Neural progenitor cell (in vitro differentiated cells): ENCODE measurements at regions not wholly inside any gene's neighbourhood (a gene's known extent, or its start where the extent isn't known, plus 50 kb on each side); places are given as distances from the start of the nearest gene placed in this dataset.
A peak's percentile ranks its signal among the peaks of the same experiment; 100 is the strongest.
"Not testable (repeated sequence)": the region's sequence is repeated elsewhere in the genome, so short reads cannot be mapped to it uniquely, and the experiment has no call there.

ENCODE experiments used
- DNase-seq: peaks from one replicate; pipeline ENCODE4 v3.0.0-alpha.2; 2016; ENCODE audit warnings: low spot score
- H2AFZ ChIP-seq: fragments of 200-600 bp; sonication (generic); replicated peaks from 2 replicates; pipeline ENCODE4 v1.6.1; 2016; ENCODE audit warnings: antibody characterized with exemption
- H3F3A ChIP-seq: fragments of 200-600 bp; sonication (generic); 2 replicates; pipeline ENCODE4 v1.6.1; 2016; ENCODE audit warnings: antibody characterized with exemption, low read depth
- H3K27ac ChIP-seq: fragments of 200-600 bp; sonication (generic); 2 replicates; pipeline ENCODE4 v1.5.1; 2016; ENCODE audit warnings: mild to moderate bottlenecking
- H3K27me3 ChIP-seq: fragments of 200-600 bp; sonication (generic); 2 replicates; pipeline ENCODE4 v1.6.1; 2016; ENCODE audit warnings: mild to moderate bottlenecking, moderate library complexity
- H3K36me3 ChIP-seq: fragments of 200-600 bp; sonication (generic); 2 replicates; pipeline ENCODE4 v1.5.1; 2016
- H3K4me1 ChIP-seq: fragments of 200-600 bp; sonication (generic); 2 replicates; pipeline ENCODE4 v1.6.1; 2016; ENCODE audit warnings: mixed run types
- H3K4me2 ChIP-seq: fragments of 200-600 bp; sonication (generic); 2 replicates; pipeline ENCODE4 v1.6.1; 2016
- H3K4me3 ChIP-seq: fragments of 200-600 bp; sonication (generic); 2 replicates; pipeline ENCODE4 v1.5.1; 2016
- H3K79me2 ChIP-seq: fragments of 200-600 bp; sonication (generic); 2 replicates; pipeline ENCODE4 v1.6.1; 2016; ENCODE audit warnings: low read depth
- H3K9ac ChIP-seq: fragments of 200-600 bp; sonication (generic); 2 replicates; pipeline ENCODE4 v1.6.1; 2016
- H3K9me3 ChIP-seq: fragments of 200-600 bp; sonication (generic); 2 replicates; pipeline ENCODE4 v1.5.1; 2016; ENCODE audit warnings: low read depth
- H4K20me1 ChIP-seq: fragments of 200-600 bp; sonication (generic); 2 replicates; pipeline ENCODE4 v1.6.1; 2016; ENCODE audit warnings: low read depth
- H3K27ac Mint-ChIP-seq: 3 replicates; pipeline ENCODE4 v1.8.0; 2021; ENCODE audit warnings: mixed read lengths
- H3K27me3 Mint-ChIP-seq: 2 replicates; pipeline ENCODE4 v1.8.0; 2022; ENCODE audit warnings: low read depth, mild to moderate bottlenecking, inconsistent platforms, moderate library complexity, mixed read lengths; ENCODE audit not compliant: insufficient read depth
- H3K36me3 Mint-ChIP-seq: 3 replicates; pipeline ENCODE4 v1.8.0; 2021; ENCODE audit warnings: mixed read lengths
- H3K4me1 Mint-ChIP-seq: 3 replicates; pipeline ENCODE4 v1.8.0; 2021; ENCODE audit warnings: mixed read lengths
- H3K4me3 Mint-ChIP-seq: 3 replicates; pipeline ENCODE4 v1.8.0; 2021; ENCODE audit warnings: mild to moderate bottlenecking, moderate library complexity, mixed read lengths
- H3K9me3 Mint-ChIP-seq: 3 replicates; pipeline ENCODE4 v1.8.0; 2020; ENCODE audit warnings: mixed read lengths
- EZH2 ChIP-seq: fragments of 200-600 bp; sonication (generic); IDR thresholded peaks from 2 replicates; pipeline ENCODE4 v1.6.1; 2017; ENCODE audit warnings: antibody characterized with exemption, mild to moderate bottlenecking, moderate library complexity
- EZH2phosphoT487 ChIP-seq: fragments of 200-600 bp; sonication (generic); IDR thresholded peaks from 2 replicates; pipeline ENCODE4 v1.6.1; 2017; ENCODE audit warnings: antibody characterized with exemption
- TF ChIP-seq, protein P1 (sequence below): fragments of 200-600 bp; sonication (generic); IDR thresholded peaks from 2 replicates; pipeline ENCODE4 v1.5.1; 2017; ENCODE audit warnings: antibody characterized with exemption, mild to moderate bottlenecking

DNA sequence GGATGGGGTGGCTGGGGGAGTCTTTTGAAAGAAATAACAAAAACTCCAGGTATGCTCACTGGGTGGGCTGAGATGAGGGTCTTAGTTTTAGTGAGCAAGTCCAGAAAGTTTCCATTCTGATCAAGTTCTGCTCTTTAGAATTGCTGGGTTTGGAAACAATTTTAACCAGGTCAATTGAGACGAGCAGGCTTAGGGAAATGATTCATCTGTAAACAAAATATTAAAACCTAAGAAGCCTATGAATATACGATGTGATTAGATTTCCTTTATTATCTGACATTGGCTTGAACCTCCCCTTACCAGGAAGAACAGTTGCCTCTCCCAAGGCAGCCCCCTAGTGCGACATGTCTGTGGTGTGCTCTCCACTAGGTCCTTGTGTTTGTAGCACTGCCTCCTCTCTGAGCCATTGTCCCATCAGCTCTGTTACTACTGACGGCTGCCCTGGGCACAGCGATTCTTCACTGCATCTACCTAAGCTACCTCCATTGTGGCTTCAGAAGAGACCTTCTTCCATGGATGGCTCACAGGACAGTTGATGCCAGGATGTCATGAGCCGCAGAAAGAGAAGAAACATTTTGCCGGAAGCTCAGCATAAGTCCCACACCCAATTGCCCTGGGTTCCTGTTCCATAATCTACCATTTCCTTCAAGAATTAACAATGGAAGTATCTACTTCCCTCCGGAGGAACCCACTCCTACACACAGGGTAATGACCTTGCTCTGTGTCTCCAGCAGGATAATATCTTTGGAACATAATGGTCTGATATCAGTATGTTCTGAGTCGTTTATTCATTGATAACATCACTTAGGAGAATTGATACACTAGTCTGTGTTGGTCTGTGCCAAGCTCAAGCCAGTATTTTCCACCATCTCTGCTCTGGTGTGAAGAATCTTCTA is 95.1 kb upstream of the ITGB1 start:
- H3K4me3 Mint-ChIP-seq, result no peak overlapping the region
- no peak overlapping the region for H3K9ac ChIP-seq
- DNase-seq, result no peak
- H3K79me2 ChIP-seq, result no peaks in the 10 kb centered on the region
- H3K27ac ChIP-seq, result no peak overlapping the region
- H3K36me3 ChIP-seq, result no peaks in the 10 kb centered on the region
- peaks cover 3% of the 10 kb centered on the region for H3K9me3 Mint-ChIP-seq
- no peak overlapping the region for H3K27ac Mint-ChIP-seq
- H3K4me2 ChIP-seq, result no peak overlapping the region
- no peak overlapping the region for H3K4me3 ChIP-seq
- no peaks in the 10 kb centered on the region for H3K27me3 ChIP-seq
- TF ChIP-seq, protein P1, sequence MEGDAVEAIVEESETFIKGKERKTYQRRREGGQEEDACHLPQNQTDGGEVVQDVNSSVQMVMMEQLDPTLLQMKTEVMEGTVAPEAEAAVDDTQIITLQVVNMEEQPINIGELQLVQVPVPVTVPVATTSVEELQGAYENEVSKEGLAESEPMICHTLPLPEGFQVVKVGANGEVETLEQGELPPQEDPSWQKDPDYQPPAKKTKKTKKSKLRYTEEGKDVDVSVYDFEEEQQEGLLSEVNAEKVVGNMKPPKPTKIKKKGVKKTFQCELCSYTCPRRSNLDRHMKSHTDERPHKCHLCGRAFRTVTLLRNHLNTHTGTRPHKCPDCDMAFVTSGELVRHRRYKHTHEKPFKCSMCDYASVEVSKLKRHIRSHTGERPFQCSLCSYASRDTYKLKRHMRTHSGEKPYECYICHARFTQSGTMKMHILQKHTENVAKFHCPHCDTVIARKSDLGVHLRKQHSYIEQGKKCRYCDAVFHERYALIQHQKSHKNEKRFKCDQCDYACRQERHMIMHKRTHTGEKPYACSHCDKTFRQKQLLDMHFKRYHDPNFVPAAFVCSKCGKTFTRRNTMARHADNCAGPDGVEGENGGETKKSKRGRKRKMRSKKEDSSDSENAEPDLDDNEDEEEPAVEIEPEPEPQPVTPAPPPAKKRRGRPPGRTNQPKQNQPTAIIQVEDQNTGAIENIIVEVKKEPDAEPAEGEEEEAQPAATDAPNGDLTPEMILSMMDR, result no peak
- TF ChIP-seq EZH2phosphoT487, result no peak
- no peak for TF ChIP-seq EZH2
- no peak overlapping the region for H2AFZ ChIP-seq
- H3K4me1 ChIP-seq, result no peaks in the 10 kb centered on the region
- H3F3A ChIP-seq, result no peaks in the 10 kb centered on the region
- H3K4me1 Mint-ChIP-seq, result peaks cover 5% of the 10 kb centered on the region
- H3K27me3 Mint-ChIP-seq, result peaks cover 2% of the 10 kb centered on the region
- H3K36me3 Mint-ChIP-seq, result no peaks in the 10 kb centered on the region
- H3K9me3 ChIP-seq, result no peaks in the 10 kb centered on the region
- H4K20me1 ChIP-seq, result no peaks in the 10 kb centered on the region

DNA sequence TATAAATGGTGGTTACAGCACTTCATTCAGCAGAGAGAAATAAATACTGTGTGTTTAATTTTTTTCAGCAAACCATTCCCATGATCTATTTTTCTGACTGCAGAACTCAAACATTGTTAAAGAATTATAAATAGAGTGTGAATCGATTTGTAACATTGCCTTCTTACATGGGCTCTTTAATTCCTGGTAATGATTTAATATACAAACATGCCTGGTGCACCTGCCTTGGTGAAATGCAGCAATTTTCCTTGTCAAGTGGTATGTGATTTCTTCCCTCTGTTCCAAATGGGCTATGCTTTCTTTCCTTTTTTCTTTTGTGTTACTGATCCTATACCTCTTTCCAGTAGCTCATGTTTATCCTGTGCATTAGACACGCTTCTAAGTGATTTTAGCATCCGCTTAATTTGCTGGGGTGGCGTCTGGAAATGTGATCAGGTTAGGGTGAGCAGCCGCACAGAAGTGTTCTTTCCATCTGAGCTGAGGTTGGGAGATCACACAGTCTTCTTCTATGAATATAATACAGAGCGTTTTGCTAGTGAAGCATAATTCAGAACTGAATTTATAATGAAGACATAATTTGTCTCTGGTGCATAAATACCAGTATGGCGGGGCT is 94.3 kb upstream of the ITGB1 start:
- DNase-seq, result no peak
- Histone ChIP-seq H4K20me1 (no peaks in the 10 kb centered on the region), H3K4me3 (no peak overlapping the region), H3K9ac (no peak overlapping the region), H3K4me2 (no peak overlapping the region), H3K27me3 (no peaks in the 10 kb centered on the region), H3K4me1 (no peaks in the 10 kb centered on the region), H3F3A (no peaks in the 10 kb centered on the region), H2AFZ (no peak overlapping the region), H3K36me3 (no peaks in the 10 kb centered on the region), H3K79me2 (no peaks in the 10 kb centered on the region), H3K9me3 (no peaks in the 10 kb centered on the region), H3K27ac (no peak overlapping the region)
- peaks cover 2% of the 10 kb centered on the region for H3K27me3 Mint-ChIP-seq
- peaks cover 5% of the 10 kb centered on the region for H3K4me1 Mint-ChIP-seq
- H3K36me3 Mint-ChIP-seq, result no peaks in the 10 kb centered on the region
- TF ChIP-seq EZH2, result no peak
- no peak for TF ChIP-seq EZH2phosphoT487
- TF ChIP-seq, protein P1, result no peak
- H3K4me3 Mint-ChIP-seq, result no peak overlapping the region
- no peak overlapping the region for H3K27ac Mint-ChIP-seq
- peaks cover 3% of the 10 kb centered on the region for H3K9me3 Mint-ChIP-seq

DNA sequence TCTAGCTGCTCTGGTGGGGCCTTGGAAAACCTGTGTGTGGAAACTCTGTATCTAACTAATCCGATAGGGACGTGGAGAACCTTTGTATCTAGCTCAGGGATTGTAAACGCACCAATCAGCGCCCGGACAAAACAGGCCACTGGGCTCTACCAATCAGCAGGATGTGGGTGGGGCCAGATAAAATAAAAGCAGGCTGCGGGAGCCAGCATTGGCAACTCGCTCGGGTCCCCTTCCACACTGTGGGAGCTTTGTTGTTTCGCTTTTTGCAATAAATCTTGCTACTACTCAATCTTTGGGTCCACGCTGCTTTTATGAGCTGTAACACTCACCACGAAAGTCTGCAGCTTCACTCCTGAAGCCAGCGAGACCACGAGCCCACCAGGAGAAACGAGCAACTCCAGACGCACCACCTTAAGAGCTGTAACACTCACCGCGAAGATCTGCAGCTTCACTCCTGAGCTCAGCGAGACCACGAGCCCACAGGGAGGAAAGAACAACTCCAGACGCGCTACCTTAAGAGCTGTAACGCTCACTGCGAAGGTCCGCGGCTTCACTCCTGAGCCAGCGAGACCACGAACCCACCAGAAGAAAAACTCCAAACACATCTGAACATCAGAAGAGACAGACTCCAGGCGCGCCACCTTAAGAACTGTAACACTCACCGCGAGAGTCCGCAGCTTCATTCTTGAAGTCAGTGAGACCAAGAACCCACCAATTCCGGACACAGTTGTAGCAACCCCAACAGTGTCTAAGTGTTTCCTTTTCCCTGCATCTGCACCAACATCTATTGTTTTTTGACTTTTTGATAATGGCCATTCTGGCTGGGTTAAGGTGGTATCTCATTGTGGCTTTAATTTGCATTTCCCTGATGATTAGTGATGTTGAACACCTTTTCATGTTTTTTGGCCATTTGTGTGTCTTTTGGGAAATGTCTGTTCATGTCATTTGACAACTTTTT is 92.2 kb upstream of the ITGB1 start:
- not testable (repeated sequence) for H3K4me1 ChIP-seq, H3F3A ChIP-seq, H3K36me3 ChIP-seq, H3K4me3 ChIP-seq, H3K27me3 Mint-ChIP-seq, H4K20me1 ChIP-seq, H3K9ac ChIP-seq, H3K36me3 Mint-ChIP-seq, H3K4me2 ChIP-seq, H3K27ac ChIP-seq, H3K9me3 Mint-ChIP-seq, H3K4me1 Mint-ChIP-seq, H3K4me3 Mint-ChIP-seq, H3K79me2 ChIP-seq, H3K27me3 ChIP-seq, H3K9me3 ChIP-seq, DNase-seq
- peak overlapping the region; percentile 58 for H3K27ac Mint-ChIP-seq
- H2AFZ ChIP-seq, result peak overlapping the region; percentile 17
